ENCODE measurements at regions not wholly inside any gene's neighbourhood (a gene's known extent, or its start where the extent isn't known, plus 50 kb on each side); places are given as distances from the start of the nearest gene placed in this dataset.

GRCh38 chrX:1741816-1742394, 127.0 kb downstream of the ASMT start:
- TF ChIP-seq CTCF (IDR thresholded peaks at IDR 0.05), result no peak
- Mint-ChIP-seq H3K4me3 (ENCODE audit: unreplicated experiment) (no peak overlapping the region), H3K4me1 (ENCODE audit: unreplicated experiment) (no peaks in the 10 kb centered on the region), H3K9me3 (ENCODE audit: unreplicated experiment) (peaks cover 3% of the 10 kb centered on the region), H3K27me3 (ENCODE audit: unreplicated experiment) (no peaks in the 10 kb centered on the region), H3K27ac (ENCODE audit: unreplicated experiment) (no peak overlapping the region), H3K36me3 (ENCODE audit: unreplicated experiment) (no peaks in the 10 kb centered on the region)
- DNase-seq (ENCODE audit: extremely low spot score, unreplicated experiment), result no peak

- no peak for TF ChIP-seq CTCF (IDR thresholded peaks at IDR 0.05)
- Mint-ChIP-seq H3K4me1 (ENCODE audit: unreplicated experiment) (no peaks in the 10 kb centered on the region), H3K4me3 (ENCODE audit: unreplicated experiment) (no peak overlapping the region), H3K27ac (ENCODE audit: unreplicated experiment) (no peak overlapping the region), H3K27me3 (ENCODE audit: unreplicated experiment) (no peaks in the 10 kb centered on the region), H3K9me3 (ENCODE audit: unreplicated experiment) (peaks cover 3% of the 10 kb centered on the region), H3K36me3 (ENCODE audit: unreplicated experiment) (no peaks in the 10 kb centered on the region)
- DNase-seq (ENCODE audit: extremely low spot score, unreplicated experiment), result no peak
These were observed 128.2 kb downstream of the ASMT start for GRCh38 chrX:1743105-1743504.

- Mint-ChIP-seq H3K9me3 (ENCODE audit: unreplicated experiment) (peaks cover 3% of the 10 kb centered on the region), H3K36me3 (ENCODE audit: unreplicated experiment) (no peaks in the 10 kb centered on the region), H3K27me3 (ENCODE audit: unreplicated experiment) (no peaks in the 10 kb centered on the region), H3K27ac (ENCODE audit: unreplicated experiment) (no peak overlapping the region), H3K4me1 (ENCODE audit: unreplicated experiment) (no peaks in the 10 kb centered on the region), H3K4me3 (ENCODE audit: unreplicated experiment) (no peak overlapping the region)
- DNase-seq (ENCODE audit: extremely low spot score, unreplicated experiment), result no peak
- TF ChIP-seq CTCF (IDR thresholded peaks at IDR 0.05), result no peak
These were observed 128.8 kb downstream of the ASMT start for GRCh38 chrX:1743663-1744062.

- Mint-ChIP-seq H3K27ac (ENCODE audit: unreplicated experiment) (no peak overlapping the region), H3K27me3 (ENCODE audit: unreplicated experiment) (no peaks in the 10 kb centered on the region), H3K9me3 (ENCODE audit: unreplicated experiment) (peaks cover 3% of the 10 kb centered on the region), H3K36me3 (ENCODE audit: unreplicated experiment) (no peaks in the 10 kb centered on the region), H3K4me3 (ENCODE audit: unreplicated experiment) (no peak overlapping the region), H3K4me1 (ENCODE audit: unreplicated experiment) (no peaks in the 10 kb centered on the region)
- no peak for TF ChIP-seq CTCF (IDR thresholded peaks at IDR 0.05)
- DNase-seq (ENCODE audit: extremely low spot score, unreplicated experiment), result no peak
These were observed 133.5 kb downstream of the ASMT start for GRCh38 chrX:1748408-1748807.

GRCh38 chrX:1749499-1749898, 134.6 kb downstream of the ASMT start:
- no peak overlapping the region for H3K27ac Mint-ChIP-seq (ENCODE audit: unreplicated experiment)
- H3K9me3 Mint-ChIP-seq (ENCODE audit: unreplicated experiment), result peaks cover 3% of the 10 kb centered on the region
- H3K4me1 Mint-ChIP-seq (ENCODE audit: unreplicated experiment), result no peaks in the 10 kb centered on the region
- DNase-seq (ENCODE audit: extremely low spot score, unreplicated experiment), result no peak
- no peak overlapping the region for H3K4me3 Mint-ChIP-seq (ENCODE audit: unreplicated experiment)
- no peak for TF ChIP-seq CTCF (IDR thresholded peaks at IDR 0.05)
- H3K36me3 Mint-ChIP-seq (ENCODE audit: unreplicated experiment), result no peaks in the 10 kb centered on the region
- H3K27me3 Mint-ChIP-seq (ENCODE audit: unreplicated experiment), result no peaks in the 10 kb centered on the region

All from osteocyte (in vitro differentiated cells).